B cell (primary cell): ENCODE measurements at regions not wholly inside any gene's neighbourhood (a gene's known extent, or its start where the extent isn't known, plus 50 kb on each side); places are given as distances from the start of the nearest gene placed in this dataset.

ENCODE experiments used
- ATAC-seq: fragments of 200-7000 bp; cut with Tn5 transposase; one replicate; pipeline ENCODE4 v1.10.0; 2021; ENCODE audit warnings: low read depth, mild to moderate bottlenecking, moderate number of reproducible peaks, moderate library complexity
- CTCF ChIA-PET: fragments of 350-600 bp; sonication (Branson Sonifier 250); formaldehyde crosslinking; loops from one replicate; lab custom pipeline; 2021; ENCODE audit warnings: antibody characterized with exemption, inconsistent platforms; lab: Charles Lee
- POLR2A ChIA-PET: fragments of 350-600 bp; sonication (Branson Sonifier 250); formaldehyde crosslinking; loops from one replicate; lab custom pipeline; 2021; ENCODE audit warnings: antibody characterized with exemption; lab: Charles Lee
- DNase-seq: peaks from one replicate; pipeline ENCODE4 v3.0.0; 2013
- H2AFZ ChIP-seq: 2 replicates; pipeline ENCODE4 v1.6.1; 2012; ENCODE audit warnings: mild to moderate bottlenecking, low read depth, low read length; ENCODE audit not compliant: insufficient read depth, poor library complexity, severe bottlenecking
- H3K27ac ChIP-seq, 2 donors: 1 replicate in 1 of 2; 2 replicates in 1 of 2; pipeline ENCODE4 v1.5.1; 2012 to 2013; ENCODE audit warnings: low read length in 2 of 2, mild to moderate bottlenecking in 2 of 2, moderate library complexity in 1 of 2
- H3K27me3 ChIP-seq, 4 experiments: fragments of 200-600 bp in 1 of 4; sonication (generic) in 1 of 4; replicated peaks in 1 of 4; 1 replicate in 2 of 4; 2 replicates in 2 of 4; pipeline versions ENCODE4 v1.6.1 to v1.7.0; 2013 to 2016; ENCODE audit warnings: low read length in 3 of 4, mild to moderate bottlenecking in 2 of 4, mixed read lengths in 1 of 4, moderate library complexity in 1 of 4; ENCODE audit not compliant: insufficient read depth in 4 of 4, control insufficient read depth in 3 of 4; ENCODE audit errors: control extremely low read depth in 1 of 4
- H3K36me3 ChIP-seq, 2 experiments: replicated peaks in 1 of 2; 1 replicate in 1 of 2; 2 replicates in 1 of 2; pipeline versions ENCODE4 v1.6.1 to v1.7.1; 2013; ENCODE audit warnings: low read length in 1 of 2; ENCODE audit not compliant: insufficient read depth in 2 of 2, control insufficient read depth in 1 of 2; ENCODE audit errors: control extremely low read depth in 1 of 2, extremely low read depth in 1 of 2
- H3K4me1 ChIP-seq, 2 donors: fragments of 200-600 bp in 1 of 2; sonication (generic) in 1 of 2; 1 replicate in 1 of 2; 2 replicates in 1 of 2; pipeline versions ENCODE4 v1.5.1 to v1.6.1; 2013 to 2017; ENCODE audit warnings: low read length in 2 of 2; ENCODE audit not compliant: control insufficient read depth in 2 of 2, insufficient read depth in 2 of 2
- H3K4me2 ChIP-seq: replicated peaks from 2 replicates; pipeline ENCODE3; 2012; ENCODE audit warnings: mild to moderate bottlenecking, low read depth, low read length; ENCODE audit not compliant: poor library complexity, severe bottlenecking
- H3K4me3 ChIP-seq, 5 experiments: fragments of 200-600 bp in 1 of 5; sonication (generic) in 1 of 5; 1 replicate in 3 of 5; 2 replicates in 2 of 5; pipeline versions ENCODE4 v1.5.1 to v1.7.0; 2011 to 2016; ENCODE audit warnings: low read length in 4 of 5, mild to moderate bottlenecking in 4 of 5, low read depth in 2 of 5, control low read depth in 1 of 5, moderate library complexity in 1 of 5; ENCODE audit not compliant: insufficient read depth in 1 of 5; ENCODE audit errors: control extremely low read depth in 1 of 5, extremely low read depth in 1 of 5
- H3K79me2 ChIP-seq: fragments of 200-600 bp; sonication (generic); one replicate; pipeline ENCODE4 v1.6.0; 2016; ENCODE audit warnings: low read length; ENCODE audit not compliant: control insufficient read depth, insufficient read depth
- H3K9ac ChIP-seq: fragments of 200-600 bp; sonication (generic); 2 replicates; pipeline ENCODE4 v1.6.1; 2017; ENCODE audit warnings: mild to moderate bottlenecking, low read length, moderate library complexity
- H3K9me3 ChIP-seq, 3 donors: one replicate each; pipeline versions ENCODE4 v1.6.1 to v1.7.1; 2013; ENCODE audit warnings: low read length in 2 of 3; ENCODE audit not compliant: control insufficient read depth in 2 of 3, insufficient read depth in 1 of 3; ENCODE audit errors: control extremely low read depth in 1 of 3
- H4K20me1 ChIP-seq: 2 replicates; pipeline ENCODE4 v1.6.0; 2012; ENCODE audit warnings: mild to moderate bottlenecking, low read length; ENCODE audit not compliant: insufficient read depth, control insufficient read depth, poor library complexity, severe bottlenecking
- H3K27ac Mint-ChIP-seq: one replicate; pipeline ENCODE4 v1.8.0; 2021; ENCODE audit warnings: mixed read lengths
- H3K27me3 Mint-ChIP-seq: one replicate; pipeline ENCODE4 v1.8.0; 2021; ENCODE audit warnings: mixed read lengths
- H3K4me1 Mint-ChIP-seq: one replicate; pipeline ENCODE4 v1.8.0; 2021; ENCODE audit warnings: mixed read lengths
- H3K4me3 Mint-ChIP-seq: one replicate; pipeline ENCODE4 v1.8.0; 2021; ENCODE audit warnings: mixed read lengths
- H3K9me3 Mint-ChIP-seq: one replicate; pipeline ENCODE4 v1.8.0; 2022; ENCODE audit warnings: mixed read lengths; ENCODE audit not compliant: insufficient read depth
- EZH2 ChIP-seq: IDR thresholded peaks from 2 replicates; pipeline ENCODE4 v1.6.1; 2012; ENCODE audit warnings: borderline replicate concordance, low read depth, mild to moderate bottlenecking, moderate library complexity, low read length; ENCODE audit not compliant: insufficient read depth, poor library complexity, severe bottlenecking
- WGBS: methylation state at CpG from one replicate; pipeline ENCODE4 v1.1.5; 2013; ENCODE audit warnings: missing lambda C conversion rate; ENCODE audit not compliant: insufficient coverage; 5-methylcytosine and 5-hydroxymethylcytosine counted together
- intact Hi-C: fragments of 100-400 bp; cut with micrococcal nuclease; formaldehyde crosslinking; loops from one replicate; pipeline ENCODE4 v1.10.0; 2022
- TF ChIP-seq, protein P1 (sequence below): fragments of 200-600 bp; IDR thresholded peaks from one replicate; pipeline ENCODE4 v1.8.0; 2022; ENCODE audit warnings: antibody characterized with exemption, mild to moderate bottlenecking

DNA sequence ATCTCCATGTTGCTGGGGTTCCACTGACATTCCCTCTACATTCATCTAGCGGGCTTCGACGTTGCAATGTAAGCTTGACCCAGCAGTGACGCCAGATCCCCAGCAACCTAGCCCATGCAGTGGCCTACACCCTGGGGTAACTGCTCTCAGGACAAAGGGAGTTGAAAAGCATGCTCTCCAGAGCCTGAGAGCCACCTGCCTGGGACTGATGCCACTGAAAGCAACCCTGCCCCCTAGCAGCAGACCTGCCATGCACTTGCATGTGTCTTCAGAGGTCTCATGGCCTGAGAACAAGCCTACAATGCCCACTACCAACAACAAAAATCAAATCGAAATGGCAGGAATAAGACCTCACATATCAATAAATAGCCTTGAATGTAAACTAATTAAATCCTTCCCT, 330.3 kb downstream of the TRIM36 start:
- POLR2A ChIA-PET = no interaction called here
- no peak overlapping the region for H3K27ac Mint-ChIP-seq
- no peak for DNase-seq
- H3K36me3 ChIP-seq = no peaks in the 10 kb centered on the region
- TF ChIP-seq EZH2 = no peak
- TF ChIP-seq, protein P1, sequence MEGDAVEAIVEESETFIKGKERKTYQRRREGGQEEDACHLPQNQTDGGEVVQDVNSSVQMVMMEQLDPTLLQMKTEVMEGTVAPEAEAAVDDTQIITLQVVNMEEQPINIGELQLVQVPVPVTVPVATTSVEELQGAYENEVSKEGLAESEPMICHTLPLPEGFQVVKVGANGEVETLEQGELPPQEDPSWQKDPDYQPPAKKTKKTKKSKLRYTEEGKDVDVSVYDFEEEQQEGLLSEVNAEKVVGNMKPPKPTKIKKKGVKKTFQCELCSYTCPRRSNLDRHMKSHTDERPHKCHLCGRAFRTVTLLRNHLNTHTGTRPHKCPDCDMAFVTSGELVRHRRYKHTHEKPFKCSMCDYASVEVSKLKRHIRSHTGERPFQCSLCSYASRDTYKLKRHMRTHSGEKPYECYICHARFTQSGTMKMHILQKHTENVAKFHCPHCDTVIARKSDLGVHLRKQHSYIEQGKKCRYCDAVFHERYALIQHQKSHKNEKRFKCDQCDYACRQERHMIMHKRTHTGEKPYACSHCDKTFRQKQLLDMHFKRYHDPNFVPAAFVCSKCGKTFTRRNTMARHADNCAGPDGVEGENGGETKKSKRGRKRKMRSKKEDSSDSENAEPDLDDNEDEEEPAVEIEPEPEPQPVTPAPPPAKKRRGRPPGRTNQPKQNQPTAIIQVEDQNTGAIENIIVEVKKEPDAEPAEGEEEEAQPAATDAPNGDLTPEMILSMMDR = no peak
- no peak overlapping the region for H3K4me3 ChIP-seq
- H3K27me3 ChIP-seq = no peaks in the 10 kb centered on the region
- 89% methylated on average over 4 of the region's 5 CpGs for WGBS
- H3K4me1 Mint-ChIP-seq = no peaks in the 10 kb centered on the region
- H3K27me3 Mint-ChIP-seq = no peaks in the 10 kb centered on the region
- H2AFZ ChIP-seq = no peak overlapping the region
- H3K27ac ChIP-seq = no peak overlapping the region
- H3K4me1 ChIP-seq = no peaks in the 10 kb centered on the region
- no peak overlapping the region for H3K4me3 Mint-ChIP-seq
- no peaks in the 10 kb centered on the region for H4K20me1 ChIP-seq
- H3K9ac ChIP-seq = no peak overlapping the region
- no peak overlapping the region for H3K4me2 ChIP-seq
- intact Hi-C loops = no loop called here
- peaks cover 0 to 1% (median 0%) of the 10 kb centered on the region in 3 donors for H3K9me3 ChIP-seq
- no peaks in the 10 kb centered on the region for H3K79me2 ChIP-seq
- no peak for ATAC-seq
- CTCF ChIA-PET = no interaction called here
- H3K9me3 Mint-ChIP-seq = no peaks in the 10 kb centered on the region

DNA sequence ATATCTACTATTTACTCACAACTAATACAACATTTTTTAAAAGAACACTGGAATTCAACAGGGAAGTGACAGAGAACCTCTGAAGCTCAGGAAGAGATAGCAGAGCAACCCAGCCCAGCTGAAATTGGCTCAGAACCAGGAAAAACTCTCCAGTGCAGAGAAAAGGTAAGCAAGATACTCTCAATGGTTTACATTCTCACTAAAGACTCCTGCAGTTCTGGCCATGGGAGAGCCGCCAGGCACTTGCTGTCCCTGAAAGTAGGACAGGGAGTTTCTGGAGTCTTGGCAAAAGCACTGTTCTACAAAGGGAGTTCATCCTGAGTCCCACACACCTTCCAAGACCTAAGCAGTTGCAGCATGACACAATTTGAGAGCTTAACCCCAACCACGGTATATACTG, 330.8 kb downstream of the TRIM36 start:
- no peak for ATAC-seq
- Mint-ChIP-seq H3K4me1 (no peaks in the 10 kb centered on the region), H3K27ac (no peak overlapping the region), H3K4me3 (no peak overlapping the region), H3K9me3 (no peaks in the 10 kb centered on the region), H3K27me3 (no peaks in the 10 kb centered on the region)
- DNase-seq = no peak
- H3K79me2 ChIP-seq = no peaks in the 10 kb centered on the region
- H3K9ac ChIP-seq = no peak overlapping the region
- ChIA-PET POLR2A (no interaction called here), CTCF (no interaction called here)
- H3K4me3 ChIP-seq = no peak overlapping the region
- H3K4me1 ChIP-seq = no peaks in the 10 kb centered on the region
- H3K9me3 ChIP-seq = no peaks in the 10 kb centered on the region
- H3K27me3 ChIP-seq = no peaks in the 10 kb centered on the region
- H4K20me1 ChIP-seq = no peaks in the 10 kb centered on the region
- no peak overlapping the region for H3K27ac ChIP-seq
- intact Hi-C loops = no loop called here
- H3K36me3 ChIP-seq = no peaks in the 10 kb centered on the region
- no peak for TF ChIP-seq EZH2
- TF ChIP-seq, protein P1 = no peak
- no peak overlapping the region for H3K4me2 ChIP-seq
- H2AFZ ChIP-seq = no peak overlapping the region
- 87% methylated on average over 2 of the region's 2 CpGs for WGBS
